ENCODE measurements at regions not wholly inside any gene's neighbourhood (a gene's known extent, or its start where the extent isn't known, plus 50 kb on each side); places are given as distances from the start of the nearest gene placed in this dataset.
"Not testable (repeated sequence)": the region's sequence is repeated elsewhere in the genome, so short reads cannot be mapped to it uniquely, and the experiment has no call there.

- no peak for DNase-seq (ENCODE audit: low spot score)
Observed at GRCh38 chr3:72080800-72081199, 295.9 kb upstream of the PROK2 start.

GRCh38 chr3:72080095-72080494 is 295.1 kb upstream of the PROK2 start:
- DNase-seq (ENCODE audit: low spot score): no peak

GRCh38 chr3:72079369-72079872 is 294.5 kb upstream of the PROK2 start:
- no peak for DNase-seq (ENCODE audit: low spot score)

- DNase-seq (ENCODE audit: low spot score): no peak
Observed at GRCh38 chr3:72078676-72079368, 293.9 kb upstream of the PROK2 start.

- DNase-seq (ENCODE audit: low spot score): no peak
Observed at GRCh38 chr3:72077473-72078259, 292.7 kb upstream of the PROK2 start.

GRCh38 chr3:72075848-72076247 is 290.9 kb upstream of the PROK2 start:
- not testable (repeated sequence) for DNase-seq (ENCODE audit: low spot score)

GRCh38 chr3:72071624-72072023 is 286.7 kb upstream of the PROK2 start:
- DNase-seq (ENCODE audit: low spot score): no peak

- no peak for DNase-seq (ENCODE audit: low spot score)
Observed at GRCh38 chr3:72070005-72070404, 285.1 kb upstream of the PROK2 start.

GRCh38 chr3:72069543-72069942 is 284.6 kb upstream of the PROK2 start:
- DNase-seq (ENCODE audit: low spot score): no peak

- no peak for DNase-seq (ENCODE audit: low spot score)
Observed at GRCh38 chr3:72068621-72069020, 283.7 kb upstream of the PROK2 start.

- no peak for DNase-seq (ENCODE audit: low spot score)
Observed at GRCh38 chr3:72067721-72068120, 282.8 kb upstream of the PROK2 start.

- no peak for DNase-seq (ENCODE audit: low spot score)
Observed at GRCh38 chr3:72065872-72066641, 281.1 kb upstream of the PROK2 start.

- no peak for DNase-seq (ENCODE audit: low spot score)
Observed at GRCh38 chr3:72065236-72065635, 280.3 kb upstream of the PROK2 start.

- DNase-seq (ENCODE audit: low spot score): not testable (repeated sequence)
Observed at GRCh38 chr3:72064727-72065126, 279.8 kb upstream of the PROK2 start.

GRCh38 chr3:72062017-72062416 is 277.1 kb upstream of the PROK2 start:
- no peak for DNase-seq (ENCODE audit: low spot score)

GRCh38 chr3:72060447-72061034 is 275.6 kb upstream of the PROK2 start:
- DNase-seq (ENCODE audit: low spot score): no peak

GRCh38 chr3:72058493-72059081 is 273.6 kb upstream of the PROK2 start:
- DNase-seq (ENCODE audit: low spot score): no peak

- no peak for DNase-seq (ENCODE audit: low spot score)
Observed at GRCh38 chr3:72055436-72055835, 270.5 kb upstream of the PROK2 start.

GRCh38 chr3:72054976-72055375 is 270.0 kb upstream of the PROK2 start:
- no peak for DNase-seq (ENCODE audit: low spot score)

- DNase-seq (ENCODE audit: low spot score): peak; percentile 45
Observed at GRCh38 chr3:72052841-72053409, 268.0 kb upstream of the PROK2 start.

GRCh38 chr3:72050771-72051170 is 265.8 kb upstream of the PROK2 start:
- DNase-seq (ENCODE audit: low spot score): no peak
